Suprapubic skin (tissue), 4 donors: ENCODE measurements at regions not wholly inside any gene's neighbourhood (a gene's known extent, or its start where the extent isn't known, plus 50 kb on each side); places are given as distances from the start of the nearest gene placed in this dataset.

Experiments used
- CTCF ChIP-seq, 2 donors: fragments of 200-600 bp in 1 of 2; fragments of 450-650 bp in 1 of 2; sonication (generic) in 1 of 2; IDR thresholded peaks; one replicate each; pipeline ENCODE4 v1.5.1; 2016 to 2019; ENCODE audit warnings: antibody characterized with exemption in 2 of 2, mild to moderate bottlenecking in 1 of 2, moderate library complexity in 1 of 2
- EP300 ChIP-seq: sonication (generic); formaldehyde crosslinking; IDR thresholded peaks from one replicate; pipeline ENCODE4 v1.6.1; 2017; ENCODE audit warnings: antibody characterized with exemption
- POLR2A ChIP-seq, 2 donors: fragments of 450-650 bp; IDR thresholded peaks; one replicate each; pipeline ENCODE4 v1.6.1; 2017; ENCODE audit warnings: antibody characterized with exemption in 2 of 2, mild to moderate bottlenecking in 2 of 2, moderate library complexity in 2 of 2
- POLR2AphosphoS5 ChIP-seq, 3 donors: sonication (generic); formaldehyde crosslinking; IDR thresholded peaks; one replicate each; pipeline ENCODE4 v1.6.1; 2017; ENCODE audit warnings: antibody characterized with exemption in 3 of 3

GRCh38 chr2:125033871-125034270 is 1008.8 kb downstream of the CNTNAP5 start:
- no peak for TF ChIP-seq CTCF (IDR thresholded peaks at IDR 0.05)
- TF ChIP-seq POLR2AphosphoS5 (IDR thresholded peaks at IDR 0.05): no peak
- TF ChIP-seq POLR2A (IDR thresholded peaks at IDR 0.05): no peak
- TF ChIP-seq EP300: no peak
